Neuronal stem cell (in vitro differentiated cells): ENCODE measurements at regions not wholly inside any gene's neighbourhood (a gene's known extent, or its start where the extent isn't known, plus 50 kb on each side); places are given as distances from the start of the nearest gene placed in this dataset.

Experiments used
- DNase-seq: peaks from one replicate; pipeline ENCODE4 v3.0.0-alpha.2; 2013; ENCODE audit warnings: low spot score
- H2AFZ ChIP-seq: one replicate; pipeline ENCODE4 v1.6.1; 2013; ENCODE audit warnings: mild to moderate bottlenecking, low read length, inconsistent platforms
- H2AK5ac ChIP-seq: 2 replicates; pipeline ENCODE4 v1.6.1; 2013; ENCODE audit warnings: low read depth, mild to moderate bottlenecking, inconsistent platforms, low read length, moderate library complexity, mixed read lengths
- H2BK120ac ChIP-seq: 2 replicates; pipeline ENCODE4 v1.6.1; 2013; ENCODE audit warnings: low read depth, mild to moderate bottlenecking, inconsistent platforms, low read length, moderate library complexity, mixed read lengths
- H2BK12ac ChIP-seq: one replicate; pipeline ENCODE4 v1.6.1; 2013; ENCODE audit warnings: low read length, inconsistent platforms
- H2BK15ac ChIP-seq: 2 replicates; pipeline ENCODE4 v1.6.1; 2013; ENCODE audit warnings: mild to moderate bottlenecking, low read length, inconsistent platforms, mixed read lengths
- H2BK5ac ChIP-seq: one replicate; pipeline ENCODE4 v1.6.1; 2013; ENCODE audit warnings: inconsistent platforms, mild to moderate bottlenecking, low read length, moderate library complexity
- H3K14ac ChIP-seq: one replicate; pipeline ENCODE4 v1.6.1; 2013; ENCODE audit warnings: low read length, inconsistent platforms
- H3K18ac ChIP-seq: 2 replicates; pipeline ENCODE4 v1.6.1; 2013; ENCODE audit warnings: low read length, inconsistent platforms
- H3K23ac ChIP-seq: 2 replicates; pipeline ENCODE4 v1.6.1; 2013; ENCODE audit warnings: low read depth, mild to moderate bottlenecking, mixed read lengths, low read length, inconsistent platforms; ENCODE audit not compliant: poor library complexity
- H3K27ac ChIP-seq: replicated peaks from 3 replicates; pipeline ENCODE4 v1.5.1; 2013; ENCODE audit warnings: low read length, inconsistent platforms
- H3K27me3 ChIP-seq, 3 experiments: 2 replicates each; pipeline ENCODE4 v1.6.1; 2013; ENCODE audit warnings: low read length in 3 of 3, mild to moderate bottlenecking in 2 of 3, inconsistent platforms in 1 of 3, low read depth in 1 of 3, mixed read lengths in 1 of 3, moderate library complexity in 1 of 3; ENCODE audit not compliant: control insufficient read depth in 3 of 3, insufficient read depth in 3 of 3
- H3K36me3 ChIP-seq, 2 donors: replicated peaks in 1 of 2; 2 replicates each; pipeline ENCODE4 v1.6.1; 2013; ENCODE audit warnings: low read length in 2 of 2; ENCODE audit not compliant: control insufficient read depth in 2 of 2, insufficient read depth in 2 of 2
- H3K4ac ChIP-seq: 2 replicates; pipeline ENCODE4 v1.6.1; 2013; ENCODE audit warnings: inconsistent platforms, mild to moderate bottlenecking, low read length, moderate library complexity
- H3K4me1 ChIP-seq, 2 donors: 1 replicate in 1 of 2; 2 replicates in 1 of 2; pipeline ENCODE4 v1.6.1; 2013; ENCODE audit warnings: low read length in 2 of 2, low read depth in 1 of 2; ENCODE audit not compliant: control insufficient read depth in 2 of 2, insufficient read depth in 1 of 2
- H3K4me2 ChIP-seq: one replicate; pipeline ENCODE4 v1.6.1; 2013; ENCODE audit warnings: mild to moderate bottlenecking, low read length, inconsistent platforms; ENCODE audit not compliant: insufficient read depth, poor library complexity, severe bottlenecking
- H3K4me3 ChIP-seq, 2 donors: 2 replicates each; pipeline ENCODE4 v1.5.1; 2013; ENCODE audit warnings: low read length in 2 of 2, mild to moderate bottlenecking in 2 of 2, inconsistent platforms in 1 of 2, moderate library complexity in 1 of 2
- H3K79me1 ChIP-seq: one replicate; pipeline ENCODE4 v1.6.1; 2013; ENCODE audit warnings: low read depth, mild to moderate bottlenecking, inconsistent platforms, low read length, moderate library complexity
- H3K9ac ChIP-seq: one replicate; pipeline ENCODE4 v1.6.1; 2013; ENCODE audit warnings: mild to moderate bottlenecking, low read depth, low read length, inconsistent platforms; ENCODE audit not compliant: poor library complexity
- H3K9me3 ChIP-seq, 2 donors: replicated peaks in 1 of 2; 2 replicates each; pipeline versions ENCODE3 to v1.6.1; 2013; ENCODE audit warnings: low read length in 2 of 2, mild to moderate bottlenecking in 2 of 2, inconsistent platforms in 1 of 2, low read depth in 1 of 2, mixed read lengths in 1 of 2, moderate library complexity in 1 of 2; ENCODE audit not compliant: control insufficient read depth in 2 of 2, insufficient read depth in 1 of 2
- H4K8ac ChIP-seq: one replicate; pipeline ENCODE4 v1.6.1; 2013; ENCODE audit warnings: low read depth, mild to moderate bottlenecking, inconsistent platforms, low read length, moderate library complexity
- H4K91ac ChIP-seq: one replicate; pipeline ENCODE4 v1.6.1; 2013; ENCODE audit warnings: low read length, low read depth, mild to moderate bottlenecking, inconsistent platforms; ENCODE audit not compliant: poor library complexity
- WGBS, 2 donors: extraction: QIAGEN DNeasy Blood & Tissue Kit; methylation state at CpG; one replicate each; pipeline ENCODE4 v1.1.7; 2013; ENCODE audit warnings: missing lambda C conversion rate in 2 of 2, mixed read lengths in 1 of 2; ENCODE audit not compliant: insufficient read length in 2 of 2, insufficient replicate concordance in 1 of 2; ENCODE audit errors: extremely low coverage in 2 of 2; 5-methylcytosine and 5-hydroxymethylcytosine counted together

DNA sequence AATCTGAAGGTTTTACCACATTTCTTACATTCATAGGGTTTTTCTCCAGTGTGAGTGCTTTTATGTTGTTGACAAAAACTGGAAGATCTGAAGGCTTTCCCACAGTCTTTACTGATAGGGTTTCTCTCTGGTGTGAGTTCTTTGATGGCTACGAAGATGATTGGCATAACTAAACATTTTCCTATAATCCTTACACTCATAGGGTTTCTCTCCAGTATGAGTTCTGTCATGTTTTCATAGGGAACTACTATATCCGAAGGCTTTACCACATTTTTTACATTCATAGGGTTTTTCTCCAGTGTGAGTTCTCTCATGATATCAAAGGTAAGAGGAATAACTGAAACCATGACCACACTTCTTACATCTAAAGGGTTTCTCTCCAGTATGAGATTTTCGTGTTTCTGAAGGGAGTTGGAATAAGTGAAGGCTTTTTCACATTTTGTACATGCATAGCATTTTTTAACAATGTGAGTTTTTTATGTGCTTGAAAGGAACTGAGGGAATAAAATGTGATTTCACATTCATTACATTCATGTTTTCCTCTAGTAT lies 1987.7 kb downstream of the TP53TG3F start:
- no peak overlapping the region for H2BK15ac ChIP-seq
- H3K4ac ChIP-seq = no peak overlapping the region
- H2AK5ac ChIP-seq = no peak overlapping the region
- WGBS, 2 donors = no CpG with 5 or more reads among the region's 3 CpGs
- no peak overlapping the region for H2BK120ac ChIP-seq
- no peaks in the 10 kb centered on the region for H3K4me1 ChIP-seq
- H2AFZ ChIP-seq = no peak overlapping the region
- H3K27ac ChIP-seq = no peak overlapping the region
- H2BK12ac ChIP-seq = no peak overlapping the region
- no peak overlapping the region for H2BK5ac ChIP-seq
- peaks cover 2% of the 10 kb centered on the region for H3K79me1 ChIP-seq
- no peak for DNase-seq
- H3K18ac ChIP-seq = no peak overlapping the region
- no peaks in the 10 kb centered on the region for H3K27me3 ChIP-seq
- no peak overlapping the region for H3K4me3 ChIP-seq
- H3K4me2 ChIP-seq = no peak overlapping the region
- H3K23ac ChIP-seq = no peak overlapping the region
- no peak overlapping the region for H4K8ac ChIP-seq
- no peak overlapping the region for H4K91ac ChIP-seq
- H3K9ac ChIP-seq = no peak overlapping the region
- H3K36me3 ChIP-seq = no peaks in the 10 kb centered on the region
- H3K14ac ChIP-seq = no peak overlapping the region
- H3K9me3 ChIP-seq = peaks cover 3 to 30% of the 10 kb centered on the region in 2 donors

GRCh38 chr16:35449663-35450062 lies 1990.3 kb downstream of the TP53TG3F start:
- no peak overlapping the region for H2BK12ac ChIP-seq
- peaks cover 3 to 42% of the 10 kb centered on the region in 2 donors for H3K9me3 ChIP-seq
- H3K4ac ChIP-seq = no peak overlapping the region
- H2BK15ac ChIP-seq = no peak overlapping the region
- no peaks in the 10 kb centered on the region for H3K36me3 ChIP-seq
- no peak overlapping the region for H2AFZ ChIP-seq
- no peak overlapping the region for H2BK5ac ChIP-seq
- no peak overlapping the region for H4K91ac ChIP-seq
- no peaks in the 10 kb centered on the region for H3K4me1 ChIP-seq
- no peak overlapping the region for H4K8ac ChIP-seq
- H2AK5ac ChIP-seq = no peak overlapping the region
- no CpG with 5 or more reads among the region's 2 CpGs for WGBS, 2 donors
- H3K18ac ChIP-seq = no peak overlapping the region
- H3K27ac ChIP-seq = no peak overlapping the region
- H3K4me3 ChIP-seq = no peak overlapping the region
- no peaks in the 10 kb centered on the region for H3K27me3 ChIP-seq
- no peak overlapping the region for H3K9ac ChIP-seq
- no peak overlapping the region for H3K4me2 ChIP-seq
- no peak overlapping the region for H3K23ac ChIP-seq
- DNase-seq = no peak
- peaks cover 2% of the 10 kb centered on the region for H3K79me1 ChIP-seq
- no peak overlapping the region for H2BK120ac ChIP-seq
- H3K14ac ChIP-seq = no peak overlapping the region

GRCh38 chr16:35450648-35451047 lies 1991.2 kb downstream of the TP53TG3F start:
- H3K27me3 ChIP-seq = no peaks in the 10 kb centered on the region
- no peak overlapping the region for H2BK120ac ChIP-seq
- H4K8ac ChIP-seq = no peak overlapping the region
- H3K36me3 ChIP-seq = no peaks in the 10 kb centered on the region
- H3K27ac ChIP-seq = no peak overlapping the region
- H2AK5ac ChIP-seq = no peak overlapping the region
- H2BK15ac ChIP-seq = no peak overlapping the region
- no CpG with 5 or more reads among the region's 2 CpGs for whole genome bisulfite sequencing, 2 donors
- H3K4me3 ChIP-seq = no peak overlapping the region
- H3K4me1 ChIP-seq = no peaks in the 10 kb centered on the region
- no peak overlapping the region for H2BK12ac ChIP-seq
- no peak for DNase-seq
- no peak overlapping the region for H3K18ac ChIP-seq
- peaks cover 3 to 50% of the 10 kb centered on the region in 2 donors for H3K9me3 ChIP-seq
- no peak overlapping the region for H3K14ac ChIP-seq
- no peak overlapping the region for H3K4me2 ChIP-seq
- no peak overlapping the region for H4K91ac ChIP-seq
- H3K23ac ChIP-seq = no peak overlapping the region
- H3K79me1 ChIP-seq = peaks cover 2% of the 10 kb centered on the region
- no peak overlapping the region for H2AFZ ChIP-seq
- H2BK5ac ChIP-seq = no peak overlapping the region
- H3K4ac ChIP-seq = no peak overlapping the region
- no peak overlapping the region for H3K9ac ChIP-seq

DNA sequence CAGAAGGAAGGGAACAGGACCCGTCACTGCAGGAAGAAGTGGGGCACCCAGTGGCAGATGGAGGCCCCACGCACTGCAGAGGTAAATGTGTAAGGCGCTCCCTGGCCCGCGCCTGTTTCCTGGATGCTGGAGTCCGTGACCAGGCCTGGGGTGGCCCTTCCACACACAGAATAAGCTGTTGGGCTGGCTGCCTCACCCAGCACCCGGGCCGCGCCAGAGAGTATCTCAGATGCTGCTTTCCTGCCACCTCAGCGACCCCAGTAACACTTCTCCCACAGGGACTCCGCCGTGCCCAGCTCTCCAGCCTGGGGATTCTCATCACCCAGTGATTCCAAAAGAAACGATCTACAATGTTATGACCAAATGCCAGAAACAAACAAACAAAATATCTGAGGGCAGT lies 1993.1 kb downstream of the TP53TG3F start:
- no CpG with 5 or more reads among the region's 13 CpGs for WGBS, 2 donors
- no peak overlapping the region for H2BK12ac ChIP-seq
- H3K27me3 ChIP-seq = no peaks in the 10 kb centered on the region
- H3K4ac ChIP-seq = no peak overlapping the region
- H3K23ac ChIP-seq = no peak overlapping the region
- no peak overlapping the region for H2AK5ac ChIP-seq
- H3K4me1 ChIP-seq = no peaks in the 10 kb centered on the region
- no peak overlapping the region for H3K9ac ChIP-seq
- no peak overlapping the region for H2AFZ ChIP-seq
- H3K36me3 ChIP-seq = no peaks in the 10 kb centered on the region
- no peak overlapping the region for H2BK5ac ChIP-seq
- H4K8ac ChIP-seq = no peak overlapping the region
- no peak overlapping the region for H3K27ac ChIP-seq
- no peak overlapping the region for H3K4me2 ChIP-seq
- peaks cover 3 to 67% of the 10 kb centered on the region in 2 donors for H3K9me3 ChIP-seq
- DNase-seq = no peak
- no peak overlapping the region for H2BK120ac ChIP-seq
- no peak overlapping the region for H3K18ac ChIP-seq
- H4K91ac ChIP-seq = no peak overlapping the region
- H3K79me1 ChIP-seq = peaks cover 2% of the 10 kb centered on the region
- no peak overlapping the region for H3K4me3 ChIP-seq
- no peak overlapping the region for H2BK15ac ChIP-seq
- H3K14ac ChIP-seq = no peak overlapping the region
